ENCODE measurements at regions not wholly inside any gene's neighbourhood (a gene's known extent, or its start where the extent isn't known, plus 50 kb on each side); places are given as distances from the start of the nearest gene placed in this dataset.

- no peak for TF ChIP-seq CTCF (IDR thresholded peaks at IDR 0.05; ENCODE audit: partially characterized antibody, unreplicated experiment)
- no peaks in the 10 kb centered on the region for H3K4me1 Mint-ChIP-seq (ENCODE audit: low read depth, unreplicated experiment)
- H3K4me3 Mint-ChIP-seq (ENCODE audit: unreplicated experiment) = no peak overlapping the region
- H3K9me3 Mint-ChIP-seq (ENCODE audit: unreplicated experiment) = no peaks in the 10 kb centered on the region
- H3K27me3 Mint-ChIP-seq (ENCODE audit: unreplicated experiment) = peaks cover 2% of the 10 kb centered on the region
- DNase-seq = no peak
- no peak overlapping the region for H3K27ac Mint-ChIP-seq (ENCODE audit: unreplicated experiment)
- no peaks in the 10 kb centered on the region for H3K36me3 Mint-ChIP-seq (ENCODE audit: unreplicated experiment)
Observed at GRCh38 chr10:53430974-53431373, 658.4 kb upstream of the MBL2 start.

- Mint-ChIP-seq H3K27me3 (ENCODE audit: unreplicated experiment) (no peaks in the 10 kb centered on the region), H3K4me1 (ENCODE audit: low read depth, unreplicated experiment) (no peaks in the 10 kb centered on the region), H3K9me3 (ENCODE audit: unreplicated experiment) (no peaks in the 10 kb centered on the region), H3K27ac (ENCODE audit: unreplicated experiment) (no peak overlapping the region), H3K36me3 (ENCODE audit: unreplicated experiment) (no peaks in the 10 kb centered on the region), H3K4me3 (ENCODE audit: unreplicated experiment) (no peak overlapping the region)
- DNase-seq = no peak
- no peak for TF ChIP-seq CTCF (IDR thresholded peaks at IDR 0.05; ENCODE audit: partially characterized antibody, unreplicated experiment)
Observed at GRCh38 chr10:53430127-53430891, 657.7 kb upstream of the MBL2 start.

GRCh38 chr10:53422223-53422888, 649.8 kb upstream of the MBL2 start:
- H3K4me1 Mint-ChIP-seq (ENCODE audit: low read depth, unreplicated experiment) = no peaks in the 10 kb centered on the region
- no peaks in the 10 kb centered on the region for H3K27me3 Mint-ChIP-seq (ENCODE audit: unreplicated experiment)
- no peak overlapping the region for H3K4me3 Mint-ChIP-seq (ENCODE audit: unreplicated experiment)
- H3K9me3 Mint-ChIP-seq (ENCODE audit: unreplicated experiment) = no peaks in the 10 kb centered on the region
- no peak overlapping the region for H3K27ac Mint-ChIP-seq (ENCODE audit: unreplicated experiment)
- DNase-seq = no peak
- no peak for TF ChIP-seq CTCF (IDR thresholded peaks at IDR 0.05; ENCODE audit: partially characterized antibody, unreplicated experiment)
- H3K36me3 Mint-ChIP-seq (ENCODE audit: unreplicated experiment) = no peaks in the 10 kb centered on the region

GRCh38 chr10:53412651-53413050, 640.1 kb upstream of the MBL2 start:
- Mint-ChIP-seq H3K27me3 (ENCODE audit: unreplicated experiment) (no peaks in the 10 kb centered on the region), H3K4me3 (ENCODE audit: unreplicated experiment) (no peak overlapping the region), H3K9me3 (ENCODE audit: unreplicated experiment) (no peaks in the 10 kb centered on the region), H3K36me3 (ENCODE audit: unreplicated experiment) (no peaks in the 10 kb centered on the region), H3K4me1 (ENCODE audit: low read depth, unreplicated experiment) (no peaks in the 10 kb centered on the region), H3K27ac (ENCODE audit: unreplicated experiment) (no peak overlapping the region)
- TF ChIP-seq CTCF (IDR thresholded peaks at IDR 0.05; ENCODE audit: partially characterized antibody, unreplicated experiment) = no peak
- DNase-seq = no peak

- H3K27me3 Mint-ChIP-seq (ENCODE audit: unreplicated experiment) = peaks cover 4% of the 10 kb centered on the region
- no peaks in the 10 kb centered on the region for H3K36me3 Mint-ChIP-seq (ENCODE audit: unreplicated experiment)
- no peak overlapping the region for H3K27ac Mint-ChIP-seq (ENCODE audit: unreplicated experiment)
- peaks cover 5% of the 10 kb centered on the region for H3K4me1 Mint-ChIP-seq (ENCODE audit: low read depth, unreplicated experiment)
- no peak for DNase-seq
- H3K9me3 Mint-ChIP-seq (ENCODE audit: unreplicated experiment) = no peaks in the 10 kb centered on the region
- H3K4me3 Mint-ChIP-seq (ENCODE audit: unreplicated experiment) = no peak overlapping the region
- no peak for TF ChIP-seq CTCF (IDR thresholded peaks at IDR 0.05; ENCODE audit: partially characterized antibody, unreplicated experiment)
Observed at GRCh38 chr10:53406532-53406931, 633.9 kb upstream of the MBL2 start.
